ENCODE measurements at regions not wholly inside any gene's neighbourhood (a gene's known extent, or its start where the extent isn't known, plus 50 kb on each side); places are given as distances from the start of the nearest gene placed in this dataset.

DNA sequence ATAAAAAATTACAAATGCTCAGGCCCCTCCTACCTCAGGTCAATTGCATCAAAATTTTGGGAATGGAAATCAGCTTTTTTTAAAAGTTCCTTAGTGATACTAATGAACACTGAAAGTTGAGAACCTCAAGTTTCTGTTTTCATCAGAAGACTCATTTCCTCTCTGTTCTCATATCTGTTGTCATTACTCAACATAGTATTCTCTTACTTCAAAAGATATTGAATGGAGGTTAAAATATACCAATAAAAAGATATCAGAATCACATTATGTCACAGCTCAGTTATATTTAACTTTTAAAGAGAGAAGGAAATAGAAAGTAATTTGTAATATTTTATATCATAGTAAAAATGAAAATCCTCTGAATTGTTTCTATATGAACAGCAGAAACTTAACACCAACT, 959.4 kb upstream of the LRRTM1 start:
- TF ChIP-seq CTCF (IDR thresholded peaks at IDR 0.05): no peak
- TF ChIP-seq ZFX (IDR thresholded peaks at IDR 0.05; ENCODE audit: borderline replicate concordance): no peak

Data from 22Rv1 (cell line).